GM18526 (cell line): ENCODE measurements at regions not wholly inside any gene's neighbourhood (a gene's known extent, or its start where the extent isn't known, plus 50 kb on each side); places are given as distances from the start of the nearest gene placed in this dataset.

Source experiments
- POLR2A ChIP-seq: IDR thresholded peaks from 3 replicates; pipeline ENCODE4 v1.6.1; 2011; ENCODE audit not compliant: insufficient read length; ENCODE audit errors: extremely low read depth

DNA sequence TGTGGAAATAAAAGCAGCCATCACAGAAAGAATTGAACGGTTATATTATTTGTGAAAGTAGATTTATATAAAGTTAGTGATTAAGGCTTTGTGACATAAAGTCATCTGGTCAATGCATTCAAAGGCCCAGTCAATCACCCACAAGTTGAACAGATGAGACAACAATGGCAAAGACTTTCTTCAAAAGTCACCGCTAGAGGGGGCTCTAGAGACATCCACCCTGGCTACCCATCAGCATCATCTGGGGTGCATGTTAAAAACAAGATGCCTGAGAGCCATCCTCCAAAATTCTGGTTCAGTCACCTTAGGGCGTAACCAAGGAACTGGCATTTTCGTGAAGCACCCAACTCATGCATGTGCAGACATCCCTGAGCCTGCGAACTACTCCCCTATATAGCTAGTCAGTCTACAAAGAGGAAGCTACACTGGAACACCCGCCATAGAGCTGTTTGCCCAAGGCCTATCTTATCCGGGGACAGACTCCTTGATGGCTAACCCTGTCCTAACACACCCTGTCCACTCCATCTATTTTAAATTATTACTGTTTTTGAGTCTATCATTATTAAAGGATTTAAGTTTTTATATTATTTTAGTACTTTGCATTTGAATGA lies 970.5 kb downstream of the UQCRFS1 start:
- no peak for TF ChIP-seq POLR2A

DNA sequence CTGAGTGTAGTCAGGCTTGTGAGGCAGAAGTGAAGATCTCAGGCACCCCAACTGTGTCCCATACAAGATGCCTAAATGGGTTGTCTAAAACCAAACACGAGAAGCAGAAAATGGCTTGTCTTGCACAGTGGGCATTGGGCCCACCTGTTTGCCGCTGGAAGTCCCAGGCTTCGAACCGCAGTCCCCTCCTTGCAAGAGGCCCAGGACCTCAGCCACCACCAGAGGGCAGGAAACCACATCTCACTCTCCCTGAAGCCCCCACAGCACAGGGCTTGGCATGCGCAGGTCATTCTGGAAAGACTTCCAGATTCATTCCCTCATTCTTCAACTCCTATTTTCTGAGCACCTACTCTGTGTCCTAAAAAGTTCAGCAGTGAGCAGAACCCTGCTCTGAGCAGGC lies 973.7 kb downstream of the UQCRFS1 start:
- TF ChIP-seq POLR2A, result no peak

DNA sequence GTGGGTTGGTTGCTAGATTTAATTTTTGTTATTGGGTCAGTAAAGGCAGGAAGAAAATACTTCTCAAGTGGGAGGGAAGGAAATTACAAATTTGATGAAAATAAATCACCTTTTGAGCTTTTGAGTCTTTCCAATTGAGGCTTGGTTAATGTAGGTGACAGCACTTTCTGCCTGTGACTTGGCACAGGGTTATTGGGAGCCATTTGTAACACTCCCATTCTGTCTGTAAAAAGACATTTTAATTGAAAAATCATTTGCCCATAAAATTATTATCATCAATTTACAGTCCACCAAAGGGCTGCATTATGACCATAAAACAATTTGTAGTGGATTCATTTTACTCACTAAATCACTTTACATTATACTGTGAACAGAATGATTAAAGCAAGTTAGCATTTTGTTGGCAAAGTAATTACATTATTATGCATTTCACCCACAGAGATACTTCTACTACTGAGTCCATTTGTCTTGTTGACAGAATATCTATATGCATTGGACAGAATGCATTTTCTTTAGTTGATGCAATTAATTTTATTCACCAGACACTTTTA lies 974.6 kb downstream of the UQCRFS1 start:
- no peak for TF ChIP-seq POLR2A

DNA sequence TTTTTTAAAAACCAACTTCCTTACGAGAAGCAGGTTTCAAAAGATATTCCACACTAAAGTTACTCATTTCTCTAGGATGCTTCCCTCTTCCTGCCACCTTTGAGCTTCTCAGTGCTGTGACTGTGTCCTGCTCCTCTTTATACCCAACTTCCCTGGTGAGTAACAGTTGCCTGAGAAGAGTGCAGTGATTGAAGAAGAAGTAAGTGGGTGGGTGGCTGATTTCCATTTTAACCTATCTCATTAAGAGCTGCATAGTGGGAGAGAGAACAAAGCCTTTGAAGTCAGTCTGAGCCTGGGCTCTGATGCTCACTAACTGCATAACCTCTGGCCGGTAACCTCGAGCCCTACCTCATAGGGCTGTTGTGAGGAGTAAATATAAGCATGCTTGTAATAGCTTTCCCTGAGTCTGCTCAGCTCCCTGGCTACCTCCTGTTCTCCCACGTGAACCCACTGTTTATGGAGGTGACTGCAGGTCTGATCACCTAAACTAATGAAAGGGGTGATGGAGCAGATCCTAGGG lies 977.3 kb downstream of the UQCRFS1 start:
- TF ChIP-seq POLR2A, result no peak

DNA sequence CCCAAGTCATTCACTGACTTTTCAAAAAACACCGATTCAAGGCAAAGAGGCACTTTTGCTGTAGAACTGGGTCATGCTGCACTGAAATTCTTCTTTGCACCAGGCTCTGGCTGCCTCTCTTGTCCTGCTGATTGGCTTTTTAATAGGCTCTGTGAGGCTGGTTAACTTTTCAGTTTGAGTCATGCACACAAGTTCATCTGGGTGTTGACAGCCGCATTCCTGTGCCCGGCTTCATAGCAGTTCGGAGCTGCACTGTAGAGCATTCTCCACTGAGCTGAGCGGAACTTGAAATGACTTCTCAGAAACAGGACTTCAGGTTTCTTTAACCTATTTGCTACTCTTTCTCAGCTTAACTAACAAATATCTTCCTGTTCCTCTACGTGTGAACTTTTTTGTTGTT lies 978.3 kb downstream of the UQCRFS1 start:
- no peak for TF ChIP-seq POLR2A

DNA sequence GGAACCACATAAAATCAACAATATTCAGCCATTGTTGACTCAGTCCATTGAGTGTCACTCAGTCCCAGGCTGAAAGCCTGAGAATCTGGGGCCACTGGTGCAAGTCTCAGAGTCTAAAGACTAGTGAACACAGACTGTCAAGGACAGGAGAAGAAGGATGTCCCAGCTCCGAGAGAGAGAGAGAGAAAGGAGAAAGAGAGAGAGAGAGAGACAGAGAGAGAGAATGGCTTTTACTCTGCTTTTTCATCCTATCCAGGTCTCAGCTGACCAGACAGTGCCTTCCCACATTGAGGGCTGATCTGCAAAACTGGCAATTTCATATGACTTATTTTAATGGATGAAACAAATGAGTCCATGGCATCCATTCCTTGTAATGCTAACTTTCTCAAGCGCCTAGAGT lies 984.1 kb downstream of the UQCRFS1 start:
- no peak for TF ChIP-seq POLR2A

DNA sequence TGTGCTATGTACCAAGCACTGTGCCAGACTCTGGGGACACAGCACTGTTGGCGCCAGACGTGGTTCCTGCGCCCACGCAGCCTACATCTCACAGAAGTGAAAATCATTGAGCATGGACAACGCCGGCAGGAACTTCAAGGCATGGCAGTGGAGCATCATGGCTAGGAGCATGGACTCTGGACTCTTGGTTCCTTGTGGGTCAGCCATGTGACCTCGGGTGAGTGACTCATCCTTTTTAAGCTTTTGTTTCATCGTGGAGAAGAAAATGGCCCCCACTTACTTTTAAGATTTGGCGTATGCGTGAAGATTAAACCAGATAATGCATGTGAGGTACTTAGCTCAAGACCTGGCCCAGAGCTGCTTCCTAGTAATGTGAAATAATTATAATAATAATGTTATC lies 988.5 kb downstream of the UQCRFS1 start:
- no peak for TF ChIP-seq POLR2A

DNA sequence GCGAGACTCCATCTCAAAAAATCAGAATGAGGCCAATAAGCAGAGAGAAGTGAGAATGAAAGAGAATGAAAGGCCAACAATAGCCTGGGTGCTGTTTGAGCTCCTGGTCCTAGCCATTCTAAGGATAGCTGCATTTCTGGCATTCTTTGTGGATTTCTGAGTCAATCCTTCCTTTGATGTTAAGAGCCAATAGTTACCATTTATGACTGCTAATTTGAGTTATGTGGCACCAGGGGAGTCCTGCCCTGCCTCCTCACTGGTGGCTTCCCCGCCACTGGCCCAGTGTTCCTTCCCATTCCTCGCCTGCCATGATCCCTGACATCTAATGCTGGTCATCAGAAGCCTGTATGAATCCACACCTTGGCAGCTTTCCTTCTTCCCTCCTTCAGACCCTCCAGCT lies 991.2 kb downstream of the UQCRFS1 start:
- TF ChIP-seq POLR2A, result no peak

DNA sequence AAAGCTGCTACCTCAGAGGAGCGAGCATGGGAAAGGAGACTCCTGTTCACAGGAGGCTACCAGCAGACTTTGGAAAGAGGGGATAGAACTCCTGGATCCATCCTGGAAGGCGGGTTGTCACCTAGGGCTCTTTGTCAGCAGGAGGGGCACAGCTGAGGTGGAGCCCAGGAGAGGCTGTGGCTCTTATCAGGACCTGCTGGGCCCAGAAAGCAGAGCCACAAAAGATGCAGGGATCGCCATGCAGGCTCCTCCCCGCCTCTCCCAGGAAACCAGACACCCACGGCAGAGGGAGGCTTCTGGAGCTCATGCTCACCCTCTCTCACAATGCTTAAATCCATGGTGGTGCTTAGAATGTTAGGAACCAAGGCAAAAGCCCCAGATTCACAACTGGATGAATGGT lies 994.2 kb downstream of the UQCRFS1 start:
- TF ChIP-seq POLR2A, result no peak

DNA sequence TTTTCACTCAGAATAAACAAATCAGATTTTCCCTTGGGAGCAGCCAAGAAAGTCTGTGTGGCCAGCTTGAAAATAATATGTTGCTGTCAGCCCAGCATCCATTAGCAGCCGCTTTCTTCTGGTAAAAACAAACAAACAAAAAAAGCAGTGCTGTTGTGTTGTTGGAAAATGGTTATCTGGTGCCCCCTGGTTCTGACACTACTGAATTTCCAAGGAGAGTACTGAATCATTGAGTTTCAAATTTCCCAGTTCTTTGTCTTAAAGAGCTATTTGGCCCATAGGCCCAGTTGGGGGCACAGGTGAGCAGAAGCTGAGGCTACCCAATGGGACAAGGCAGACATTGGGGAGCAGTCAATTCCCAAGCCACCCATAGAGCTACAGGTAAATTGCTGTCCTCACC lies 995.9 kb downstream of the UQCRFS1 start:
- TF ChIP-seq POLR2A, result no peak

DNA sequence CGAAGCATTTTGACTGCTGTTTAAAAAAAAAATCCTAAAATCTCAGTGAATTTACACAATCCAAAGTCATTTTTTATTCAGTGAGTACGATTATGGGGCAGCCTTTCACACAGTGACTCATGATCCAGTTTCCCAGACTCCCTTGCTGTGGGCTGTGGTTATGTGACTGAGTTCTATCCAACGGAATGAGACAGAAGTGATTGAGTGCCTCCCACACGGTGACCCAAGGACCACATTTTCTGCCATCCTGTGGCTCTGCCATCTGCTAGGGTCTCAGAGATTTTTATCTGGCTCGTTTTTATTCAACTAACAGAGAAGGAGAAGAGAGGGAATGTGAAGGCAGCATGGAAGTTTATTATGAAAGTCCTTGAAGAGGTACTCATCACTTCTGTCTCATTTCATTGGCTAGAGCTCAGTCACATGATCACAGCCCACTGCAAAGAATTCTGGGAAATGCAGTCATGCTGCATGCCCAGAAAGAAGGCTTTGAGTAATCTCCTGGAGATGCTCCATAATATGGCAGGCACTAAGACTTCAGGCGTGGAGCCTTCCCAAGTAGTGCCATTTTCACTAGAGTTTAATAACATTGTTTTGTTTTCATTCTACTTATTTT lies 999.4 kb downstream of the UQCRFS1 start:
- TF ChIP-seq POLR2A, result no peak

DNA sequence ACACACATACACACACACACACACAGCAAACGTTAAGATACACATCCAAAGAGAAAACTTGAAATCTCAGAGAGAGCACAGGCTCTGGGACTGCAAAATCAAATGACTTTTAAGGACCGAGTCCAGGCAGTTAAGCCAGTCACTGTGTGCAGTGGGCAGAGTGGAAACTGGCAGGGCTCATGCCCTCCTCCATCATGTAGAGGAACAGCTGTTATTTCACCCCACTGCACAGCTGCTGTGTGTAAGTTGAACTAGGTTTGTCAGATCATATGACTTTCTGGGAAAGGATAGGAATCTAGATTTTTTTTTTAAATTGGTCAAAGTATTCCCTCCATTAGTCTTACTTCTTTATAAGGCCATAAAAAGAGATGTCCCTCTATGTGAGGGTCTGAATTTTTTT lies 1002.1 kb downstream of the UQCRFS1 start:
- TF ChIP-seq POLR2A, result no peak

DNA sequence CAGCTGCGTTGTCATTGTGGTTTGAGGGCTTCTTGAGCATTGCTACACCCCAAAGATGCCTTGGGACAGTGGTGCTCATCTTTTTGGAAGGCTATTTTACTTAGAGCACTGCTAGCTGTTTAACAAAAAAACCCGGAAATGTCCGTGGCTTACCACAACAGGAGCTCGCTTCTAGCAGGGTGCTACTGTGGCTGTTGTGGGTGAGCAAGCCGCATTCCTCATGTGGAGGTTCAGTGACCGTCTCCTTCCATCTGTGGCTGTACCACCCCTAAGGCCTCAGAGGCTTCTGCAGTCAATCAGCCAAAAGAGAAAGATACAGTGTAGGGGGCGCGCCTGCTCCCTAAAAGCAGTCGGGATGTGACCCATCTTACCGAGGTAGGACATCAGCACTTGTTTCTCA lies 1004.2 kb downstream of the UQCRFS1 start:
- TF ChIP-seq POLR2A, result no peak

DNA sequence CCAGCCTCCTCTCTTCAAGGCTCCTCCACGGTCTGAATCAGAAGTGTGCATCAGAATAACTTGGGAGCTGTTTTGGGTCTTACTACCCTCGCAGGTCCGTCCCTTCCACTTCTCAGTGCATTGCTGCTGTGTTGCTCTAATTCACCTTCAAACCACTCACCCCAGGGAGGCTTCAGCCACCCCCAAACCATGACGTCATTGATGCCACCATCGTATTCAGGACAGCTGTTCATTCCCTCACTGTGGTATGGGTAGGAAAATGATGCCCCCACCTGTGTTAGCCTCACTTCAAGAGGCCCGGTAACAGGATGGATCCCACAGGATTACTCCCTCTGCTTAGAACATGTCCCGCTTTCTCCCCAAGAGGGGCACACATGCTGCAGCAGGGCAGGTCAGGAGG lies 1005.7 kb downstream of the UQCRFS1 start:
- TF ChIP-seq POLR2A, result no peak

DNA sequence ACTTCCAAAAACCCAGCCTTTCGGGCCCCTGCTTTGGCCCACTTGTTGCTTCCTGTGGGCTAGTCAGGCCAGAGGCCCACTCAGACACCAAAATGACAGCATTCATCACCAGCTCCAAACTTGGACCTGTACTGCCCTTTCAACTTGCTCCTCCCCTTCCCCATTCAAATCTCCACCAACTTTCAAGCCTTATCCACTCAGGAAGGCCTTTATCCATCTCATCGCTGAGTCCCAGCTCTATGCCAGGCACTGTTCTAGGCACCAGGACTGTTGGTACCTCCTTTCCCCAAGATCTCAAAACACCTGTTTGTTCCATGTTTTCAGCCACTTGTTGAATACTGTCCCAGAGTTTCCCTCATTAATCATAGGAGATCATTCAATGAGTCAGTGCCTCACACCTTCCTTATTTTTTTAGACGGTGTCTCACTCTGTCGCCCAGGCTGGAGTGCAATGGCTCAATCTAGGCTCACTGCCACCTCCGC lies 1011.4 kb downstream of the UQCRFS1 start:
- TF ChIP-seq POLR2A, result no peak

DNA sequence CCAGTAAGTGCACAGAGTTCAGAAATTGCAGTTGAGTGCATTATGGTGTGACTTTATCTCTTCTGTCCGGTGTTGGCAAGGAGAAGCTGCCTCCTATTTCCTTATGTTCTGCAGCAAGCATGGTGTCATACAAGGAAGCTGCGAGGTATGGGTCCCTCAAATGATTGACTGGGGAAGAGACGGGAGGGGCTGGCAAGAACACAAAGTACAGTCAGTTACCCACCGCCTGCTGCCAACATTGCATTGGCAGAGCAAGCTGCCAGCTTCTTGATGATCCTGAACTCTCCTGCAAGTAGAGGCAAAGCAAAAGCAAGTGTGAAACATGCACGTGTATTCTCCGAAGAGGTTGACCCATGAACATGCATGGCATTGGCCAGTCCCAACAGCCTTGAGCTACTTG lies 1013.6 kb downstream of the UQCRFS1 start:
- TF ChIP-seq POLR2A, result no peak

DNA sequence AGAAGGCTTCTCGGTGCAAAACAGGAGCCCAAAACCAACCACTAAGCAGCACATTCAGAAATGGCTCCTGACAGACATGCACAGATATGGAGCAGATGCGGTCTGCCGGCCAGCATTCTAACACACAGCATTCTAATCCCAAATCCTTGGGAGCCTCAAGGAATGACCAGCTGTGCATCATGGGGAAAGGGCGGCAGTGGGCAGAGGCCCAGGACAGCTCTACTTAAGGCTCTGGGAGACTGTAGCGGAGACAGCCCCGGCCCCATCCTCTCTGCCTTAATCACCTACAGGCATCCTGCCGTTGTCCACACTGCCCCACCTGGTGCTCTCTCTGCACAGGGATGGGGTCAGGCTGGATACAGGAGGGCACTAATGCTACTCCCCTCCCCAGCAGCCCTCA lies 1016.0 kb downstream of the UQCRFS1 start:
- TF ChIP-seq POLR2A, result no peak
